ENCODE measurements at regions not wholly inside any gene's neighbourhood (a gene's known extent, or its start where the extent isn't known, plus 50 kb on each side); places are given as distances from the start of the nearest gene placed in this dataset.
"Not testable (repeated sequence)": the region's sequence is repeated elsewhere in the genome, so short reads cannot be mapped to it uniquely, and the experiment has no call there.

GRCh38 chrX:132302687-132303086, 83.4 kb upstream of the RAP2C start:
- not testable (repeated sequence) for DNase-seq

GRCh38 chrX:132294776-132295495, 75.7 kb upstream of the RAP2C start:
- no peak for DNase-seq

- no peak for DNase-seq
These were observed 74.9 kb upstream of the RAP2C start for GRCh38 chrX:132294192-132294591.

- peak; percentile 2 for DNase-seq
These were observed 73.5 kb upstream of the RAP2C start for GRCh38 chrX:132292793-132293192.

- no peak for DNase-seq
These were observed 58.8 kb upstream of the RAP2C start for GRCh38 chrX:132277953-132278614.

- no peak for DNase-seq
These were observed 53.6 kb upstream of the RAP2C start for GRCh38 chrX:132272826-132273225.

GRCh38 chrX:132271311-132271778, 52.1 kb upstream of the RAP2C start:
- DNase-seq, result no peak

GRCh38 chrX:132270699-132271098, 51.5 kb upstream of the RAP2C start:
- no peak for DNase-seq

GRCh38 chrX:132270021-132270420, 50.8 kb upstream of the RAP2C start:
- no peak for DNase-seq

All from activated naive CD4-positive, alpha-beta T cell treated with Interleukin-2 at 50 U/mL for 16 hours (primary cell).